Esophagus squamous epithelium (tissue), 4 donors: ENCODE measurements at regions not wholly inside any gene's neighbourhood (a gene's known extent, or its start where the extent isn't known, plus 50 kb on each side); places are given as distances from the start of the nearest gene placed in this dataset.

Experiments used
- CTCF ChIP-seq, 6 experiments: fragments of 450-650 bp in 4 of 6; fragments of 200-600 bp in 2 of 6; sonication (generic) in 2 of 6; IDR thresholded peaks; one replicate each; pipeline ENCODE4 v1.5.1; 2016 to 2019; ENCODE audit warnings: antibody characterized with exemption in 6 of 6, mild to moderate bottlenecking in 4 of 6, moderate library complexity in 4 of 6
- POLR2A ChIP-seq, 4 donors: fragments of 450-650 bp; IDR thresholded peaks; one replicate each; pipeline ENCODE4 v1.6.1; 2017; ENCODE audit warnings: antibody characterized with exemption in 4 of 4, mild to moderate bottlenecking in 4 of 4, moderate library complexity in 3 of 4

GRCh38 chrX:87890437-87890836, 372.8 kb downstream of the KLHL4 start:
- no peak for TF ChIP-seq CTCF (IDR thresholded peaks at IDR 0.05)
- TF ChIP-seq POLR2A (IDR thresholded peaks at IDR 0.05), result no peak
